Activated CD4-positive, alpha-beta T cell treated with anti-CD3 and anti-CD28 coated beads, Interleukin-2, amount 50 U/mL, for 16 hours (primary cell): ENCODE measurements at regions not wholly inside any gene's neighbourhood (a gene's known extent, or its start where the extent isn't known, plus 50 kb on each side); places are given as distances from the start of the nearest gene placed in this dataset.
"Not testable (repeated sequence)": the region's sequence is repeated elsewhere in the genome, so short reads cannot be mapped to it uniquely, and the experiment has no call there.

Experiments used
- DNase-seq: peaks from one replicate; pipeline ENCODE4 v3.0.0-alpha.2; 2020

DNA sequence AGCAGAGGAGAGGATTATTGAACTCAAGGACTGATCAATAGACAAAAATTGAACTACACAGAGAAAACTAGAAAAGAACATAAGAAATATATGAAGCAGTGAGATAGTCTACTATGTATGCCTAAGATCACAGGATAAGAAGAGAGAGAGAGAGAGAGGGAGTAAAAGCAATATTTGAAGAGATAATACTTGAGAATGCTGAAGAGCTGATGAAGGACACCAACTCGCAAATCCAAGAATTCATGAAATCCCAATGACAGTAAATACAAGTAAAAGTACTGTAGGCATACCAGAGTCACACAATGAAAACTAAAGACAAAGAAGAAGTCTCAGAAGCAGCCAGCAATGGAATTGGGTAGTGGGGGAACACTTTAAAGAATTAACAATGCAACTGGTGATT lies 260.1 kb upstream of the SPAG17 start:
- no peak for DNase-seq

DNA sequence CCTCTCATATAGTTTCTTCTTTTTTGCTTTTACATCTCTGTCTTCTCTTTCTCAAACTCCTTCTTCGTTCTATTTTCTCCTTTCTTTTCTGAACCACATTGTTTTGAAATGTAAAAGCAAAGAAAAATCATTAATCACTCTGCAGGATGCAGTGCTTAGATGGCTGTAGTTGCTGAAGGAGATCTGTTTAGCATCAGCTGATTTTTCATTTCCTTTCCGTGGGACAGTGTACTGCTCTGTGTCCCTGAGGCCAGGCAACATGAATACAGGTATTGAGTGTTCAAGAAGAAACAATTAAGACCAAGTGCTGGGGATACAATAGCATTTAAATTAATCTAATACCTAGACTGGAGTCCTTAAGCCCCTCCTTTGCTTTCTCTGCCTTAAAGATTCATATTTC lies 257.2 kb upstream of the SPAG17 start:
- no peak for DNase-seq

DNA sequence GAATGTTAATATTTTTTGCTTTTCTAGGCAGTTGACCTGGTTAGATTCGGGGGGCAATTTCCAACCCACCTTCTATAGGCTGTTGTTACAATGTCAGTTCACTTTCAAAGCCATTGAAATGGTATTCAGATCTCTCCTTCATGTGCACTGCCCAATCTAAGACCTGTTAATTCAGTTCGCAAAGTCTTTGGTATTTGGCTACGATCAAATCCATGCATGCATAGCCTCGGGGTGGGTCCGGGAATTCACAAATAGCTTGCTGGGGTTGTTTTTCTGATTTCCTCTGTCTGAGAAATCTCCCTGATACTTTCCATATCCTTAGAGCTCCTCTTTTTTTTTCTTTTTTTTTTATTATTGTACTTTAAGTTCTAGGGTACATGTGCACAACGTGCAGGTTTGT lies 252.6 kb upstream of the SPAG17 start:
- DNase-seq: no peak

DNA sequence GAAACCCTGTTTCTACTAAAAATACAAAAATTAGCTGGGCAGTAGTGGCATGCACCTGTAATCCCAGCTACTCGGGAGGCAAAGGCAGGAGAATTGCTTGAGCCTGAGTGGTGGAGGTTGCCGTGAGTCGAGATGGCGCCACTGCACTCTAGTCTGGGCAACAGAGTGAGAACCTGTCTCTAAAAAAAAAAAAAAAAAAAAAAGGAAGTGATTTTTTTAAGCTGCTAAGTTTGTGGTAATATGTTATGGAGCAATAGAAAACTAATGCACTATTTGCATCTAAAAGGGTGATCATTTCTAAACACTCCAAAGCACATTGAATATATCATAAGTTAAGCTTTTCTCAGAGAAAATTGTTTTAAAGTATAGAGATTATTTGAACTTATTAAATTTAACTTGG lies 244.8 kb upstream of the SPAG17 start:
- DNase-seq: no peak

GRCh38 chr1:118421868-118422350 lies 236.9 kb upstream of the SPAG17 start:
- no peak for DNase-seq

GRCh38 chr1:118404024-118404423 lies 219.0 kb upstream of the SPAG17 start:
- no peak for DNase-seq

GRCh38 chr1:118397496-118397859 lies 212.4 kb upstream of the SPAG17 start:
- no peak for DNase-seq

DNA sequence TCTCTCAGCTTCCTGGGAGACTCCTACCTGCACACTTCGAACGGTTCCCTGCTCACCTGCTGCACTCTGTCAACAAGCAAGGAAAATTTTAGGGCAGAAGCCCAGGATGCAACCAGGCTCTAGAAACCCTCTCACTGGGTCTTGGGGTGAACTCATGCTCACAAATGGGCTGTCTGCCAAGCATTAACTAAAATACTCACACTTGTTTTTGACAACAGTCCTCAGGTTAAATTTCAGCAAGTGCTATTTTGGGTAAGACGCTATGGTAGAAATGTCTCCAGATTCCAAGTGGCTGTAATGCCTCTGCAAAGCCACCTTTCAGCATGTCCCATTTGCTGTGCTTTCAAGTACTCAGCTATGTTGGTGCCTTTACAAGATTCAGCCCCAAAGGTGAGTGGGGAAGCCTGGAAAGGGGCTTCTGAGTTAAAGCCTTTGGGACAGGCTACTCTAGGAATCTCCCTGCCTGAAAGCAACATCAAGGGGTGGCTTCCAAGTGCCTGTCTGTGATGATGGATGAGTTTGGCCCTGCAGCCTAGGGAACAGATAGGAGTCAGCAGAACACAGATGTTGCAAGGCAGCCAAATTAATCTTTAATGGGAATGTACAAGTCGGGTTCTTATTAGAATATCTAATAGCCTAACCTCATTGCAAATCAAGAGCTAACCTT lies 211.9 kb upstream of the SPAG17 start:
- DNase-seq: no peak

- no peak for DNase-seq
These were observed 211.3 kb upstream of the SPAG17 start for GRCh38 chr1:118396279-118396678.

DNA sequence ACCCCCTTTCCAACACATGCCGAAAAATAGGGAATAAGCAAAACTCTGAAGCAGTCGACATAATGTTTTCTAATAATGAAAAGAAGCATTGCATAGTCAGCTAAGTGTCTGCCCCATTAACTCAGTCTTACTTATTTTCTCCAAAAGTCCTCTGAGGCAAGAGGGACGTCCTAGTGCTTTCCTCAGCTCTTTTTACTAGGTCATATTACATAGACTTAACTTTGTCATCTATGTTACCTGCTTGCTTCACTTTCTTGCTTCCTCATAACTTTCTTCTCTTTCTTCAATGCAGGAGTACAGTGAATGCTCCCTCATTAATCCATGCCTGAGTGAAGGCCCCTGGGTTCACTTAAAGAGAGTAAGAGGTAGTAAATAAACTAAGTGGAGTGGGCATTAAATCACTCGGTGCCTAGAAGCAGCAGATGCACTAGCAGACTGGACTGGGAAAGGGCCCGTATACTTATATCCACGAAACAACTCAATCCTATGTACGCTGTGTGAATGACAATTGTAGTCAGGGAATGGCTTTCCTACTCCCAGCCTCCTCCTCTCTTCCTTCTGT lies 210.5 kb upstream of the SPAG17 start:
- DNase-seq: no peak

DNA sequence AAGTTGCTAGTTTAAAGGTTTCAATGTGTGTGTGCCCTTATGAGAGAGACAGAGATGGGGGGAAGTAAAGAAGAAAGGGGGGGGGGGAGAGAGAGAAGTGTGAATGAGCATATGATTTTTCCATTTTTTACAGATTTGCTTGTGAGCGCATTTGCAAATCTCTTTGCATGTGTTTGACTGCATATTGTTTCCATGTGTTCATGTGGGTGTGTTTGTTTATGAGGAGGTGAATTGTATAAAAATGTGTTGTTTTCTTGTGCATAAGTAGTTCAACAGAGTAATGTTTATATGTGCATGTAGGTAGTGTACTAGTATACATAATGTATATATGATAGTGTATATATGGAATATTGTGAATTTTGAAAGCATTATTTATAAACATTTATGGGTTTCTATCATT lies 205.9 kb upstream of the SPAG17 start:
- no peak for DNase-seq

DNA sequence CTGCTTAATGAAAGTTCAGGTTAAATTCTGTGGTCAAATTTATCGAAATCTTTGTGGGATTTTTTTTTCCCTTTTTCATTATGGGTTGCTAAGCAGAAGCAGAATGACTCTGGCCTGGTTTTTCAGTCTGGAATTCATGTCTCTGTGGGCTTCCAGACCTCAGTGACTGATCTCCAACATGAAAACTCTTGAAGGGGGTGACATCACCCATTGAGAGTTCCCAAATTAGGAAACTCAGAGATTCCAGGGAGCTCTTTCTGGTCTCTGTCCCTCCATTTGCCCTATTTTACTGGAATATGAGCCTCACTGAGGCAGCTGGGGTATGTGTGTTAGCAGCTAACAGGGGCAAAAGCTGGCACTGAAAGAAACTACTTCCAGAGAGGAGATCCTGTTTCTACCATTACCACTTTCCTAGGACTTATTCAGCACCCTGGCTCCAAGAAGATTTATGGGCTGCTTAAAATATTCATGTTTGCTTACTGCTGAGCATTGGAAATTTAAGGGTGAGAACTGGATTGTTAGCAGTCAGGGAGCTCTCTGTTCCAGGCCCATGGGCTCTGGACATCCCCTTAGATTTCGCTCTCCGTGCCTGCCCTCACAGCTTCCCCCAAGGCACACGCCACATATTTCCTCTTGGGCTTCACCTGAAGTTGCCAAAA lies 203.4 kb upstream of the SPAG17 start:
- DNase-seq: no peak

DNA sequence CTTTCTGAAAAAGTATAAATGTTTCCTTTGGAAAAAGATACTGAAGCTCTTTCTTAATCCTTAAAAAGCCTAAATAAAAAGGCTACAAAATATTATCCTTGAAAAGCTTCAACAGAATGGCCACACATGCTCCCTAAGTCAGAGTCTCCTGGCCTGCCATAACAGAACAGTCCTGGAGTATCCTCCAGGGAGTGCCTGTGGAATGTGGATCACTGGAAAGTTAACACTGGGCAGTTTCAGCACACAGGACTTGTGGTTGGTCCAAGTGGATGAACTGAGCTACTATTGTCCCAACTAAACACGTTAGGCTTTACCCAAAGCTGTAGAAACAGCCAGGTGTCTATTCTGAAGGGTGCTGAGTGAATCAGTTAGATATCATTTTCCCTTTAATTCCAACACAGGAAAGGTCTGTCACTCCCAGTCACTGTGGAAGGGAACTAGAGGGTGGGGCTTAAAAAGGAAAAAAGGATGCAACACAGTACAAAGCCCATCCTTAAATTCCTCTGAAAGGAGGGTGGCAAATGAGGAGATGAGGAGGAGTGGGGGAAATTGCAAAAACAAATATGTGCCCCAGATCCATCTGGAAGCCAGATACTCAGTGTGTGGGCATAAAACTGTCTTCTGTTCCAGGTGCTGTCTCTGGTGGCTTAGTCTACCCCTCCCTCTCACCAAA lies 196.3 kb upstream of the SPAG17 start:
- no peak for DNase-seq

DNA sequence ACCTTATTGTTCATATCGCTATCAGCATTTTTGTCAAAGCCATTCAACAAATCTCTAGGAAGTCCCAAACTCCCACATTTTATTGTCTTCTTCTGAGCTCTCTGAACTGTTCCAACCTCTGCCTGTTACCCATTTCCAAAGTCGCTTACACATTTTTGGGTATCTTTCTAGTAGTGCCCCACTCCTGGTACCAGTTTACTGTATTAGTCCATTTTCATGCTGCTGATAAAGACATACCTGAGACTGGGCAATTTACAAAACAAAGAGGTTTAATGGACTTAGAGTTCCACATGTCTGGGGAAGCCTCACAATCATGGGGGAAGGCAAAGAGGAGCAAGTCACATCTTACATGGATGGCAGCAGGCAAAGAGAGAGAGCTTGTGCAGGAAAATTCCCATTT lies 192.2 kb upstream of the SPAG17 start:
- not testable (repeated sequence) for DNase-seq

DNA sequence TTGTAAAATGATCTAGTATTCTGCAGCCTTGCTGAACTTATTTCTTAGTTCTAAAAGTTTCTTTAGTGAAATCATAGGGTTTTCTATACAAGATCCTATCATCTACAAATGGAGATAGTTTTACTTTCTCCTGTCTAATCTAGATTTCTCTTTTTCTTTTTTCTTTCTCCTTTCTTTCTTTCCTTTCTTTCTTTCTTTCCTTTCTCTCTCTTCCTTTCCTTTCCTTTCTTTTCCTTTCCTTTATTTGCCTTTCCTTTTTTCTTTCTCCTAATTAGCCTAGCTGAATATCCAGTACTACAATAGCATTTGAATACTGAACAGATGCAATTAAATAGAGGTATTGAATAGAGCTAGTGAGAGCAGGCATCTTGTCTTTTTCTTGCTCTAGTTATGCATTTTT lies 186.6 kb upstream of the SPAG17 start:
- no peak for DNase-seq

DNA sequence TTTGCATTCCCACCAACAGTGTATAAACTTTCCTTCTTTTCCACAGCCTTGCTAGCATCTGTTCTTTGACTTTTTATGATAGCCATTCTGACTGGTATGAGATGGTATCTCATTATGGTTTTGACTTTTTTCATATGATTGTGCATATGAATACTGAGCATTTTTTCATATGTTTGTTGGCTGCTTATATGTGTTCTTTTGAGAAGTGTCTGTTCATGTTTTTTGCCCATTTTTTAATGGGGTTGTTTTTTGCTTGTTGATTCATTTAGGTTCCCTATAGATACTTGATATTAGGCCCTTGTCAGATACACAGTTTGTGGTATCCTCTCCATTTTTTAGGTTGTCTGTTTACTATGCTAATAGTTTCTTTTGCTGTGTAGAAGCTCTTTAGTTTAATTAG lies 185.8 kb upstream of the SPAG17 start:
- no peak for DNase-seq

GRCh38 chr1:118366286-118366685 lies 181.3 kb upstream of the SPAG17 start:
- no peak for DNase-seq

- no peak for DNase-seq
These were observed 179.9 kb upstream of the SPAG17 start for GRCh38 chr1:118364882-118365281.

GRCh38 chr1:118363396-118363795 lies 178.4 kb upstream of the SPAG17 start:
- DNase-seq: no peak

DNA sequence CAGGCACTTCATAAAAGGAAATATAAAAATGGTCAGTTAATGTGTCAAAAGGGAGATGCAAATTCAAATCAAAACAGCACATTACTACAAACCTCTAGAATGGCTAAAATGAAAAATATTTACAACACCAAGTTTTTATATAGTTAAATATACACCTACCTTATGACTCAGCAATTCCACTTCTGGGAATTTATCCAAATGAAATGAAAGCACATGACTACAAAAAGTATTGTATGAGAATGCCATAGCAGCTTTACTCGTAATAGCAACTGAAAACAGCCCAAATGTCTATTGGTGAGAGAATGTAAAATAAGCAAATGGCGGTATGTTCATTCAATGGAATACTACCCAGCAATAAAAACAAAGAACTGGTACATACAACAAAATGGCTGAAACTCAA lies 175.8 kb upstream of the SPAG17 start:
- DNase-seq: no peak

- no peak for DNase-seq
These were observed 161.9 kb upstream of the SPAG17 start for GRCh38 chr1:118346936-118347335.

DNA sequence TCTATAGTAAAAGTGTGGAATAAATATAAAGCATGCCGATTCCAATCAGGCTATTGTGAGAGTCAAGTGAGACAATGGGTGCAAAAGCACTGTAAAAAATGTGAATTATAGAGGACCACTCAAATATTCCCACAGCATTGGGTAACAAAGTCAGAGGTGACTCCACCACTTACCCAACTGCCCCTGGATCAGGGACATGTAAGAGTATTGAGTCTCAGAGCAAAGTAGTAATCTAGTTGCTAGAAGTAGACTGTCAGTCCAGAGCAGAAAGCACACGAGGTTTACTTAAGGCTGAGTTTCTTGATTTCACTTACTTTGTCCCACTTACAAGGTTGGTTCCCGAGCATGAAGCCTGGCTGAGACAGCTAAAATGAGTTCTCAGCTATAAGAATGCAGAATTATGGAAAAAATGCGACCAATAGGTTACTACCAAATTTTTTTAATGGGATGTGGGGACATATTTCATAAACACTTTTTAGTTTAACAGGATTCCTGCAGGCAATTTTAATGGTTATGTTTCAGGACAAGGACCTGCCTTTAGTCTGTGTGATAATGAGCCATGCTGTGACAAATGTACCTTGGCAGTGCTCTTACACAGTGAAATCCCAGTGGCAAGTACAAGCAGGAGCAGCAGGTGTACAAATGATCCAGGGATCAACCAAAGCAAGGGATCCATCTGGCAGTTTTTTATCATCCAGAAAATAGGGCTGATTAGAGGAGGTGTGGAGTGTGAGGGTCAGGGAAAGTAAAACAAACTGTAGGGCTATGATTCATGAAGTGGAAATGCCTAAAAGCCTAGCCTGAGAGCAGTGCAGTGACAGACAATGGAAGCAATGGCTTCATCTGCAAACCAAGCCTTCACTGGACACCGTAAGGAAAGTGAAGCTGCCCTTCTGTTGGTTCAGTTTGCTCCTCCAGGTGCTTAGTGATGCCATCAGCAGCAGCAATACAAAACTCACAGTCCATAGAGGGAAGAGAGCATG lies 156.2 kb upstream of the SPAG17 start:
- DNase-seq: no peak
